Upper lobe of left lung (tissue), 6 donors: ENCODE measurements at regions not wholly inside any gene's neighbourhood (a gene's known extent, or its start where the extent isn't known, plus 50 kb on each side); places are given as distances from the start of the nearest gene placed in this dataset.
A peak's percentile ranks its signal among the peaks of the same experiment; 100 is the strongest.

Source experiments
- ATAC-seq, 2 donors: fragments of 200-7000 bp; cut with Tn5 transposase; one replicate each; pipeline ENCODE4 v1.9.1; 2022; ENCODE audit warnings: mild to moderate bottlenecking in 2 of 2, moderate library complexity in 2 of 2; ENCODE audit not compliant: low FRiP score in 2 of 2
- DNase-seq, 2 donors: peaks; one replicate each; pipeline ENCODE4 v3.0.0-alpha.2; 2019 to 2020
- H3K27ac ChIP-seq, 4 donors: fragments of 200-600 bp; sonication (generic); one replicate each; pipeline ENCODE4 v1.5.1; 2016 to 2019
- H3K27me3 ChIP-seq, 4 donors: fragments of 200-600 bp; sonication (generic); one replicate each; pipeline ENCODE4 v1.5.1; 2017 to 2019
- H3K36me3 ChIP-seq, 4 donors: fragments of 200-600 bp; sonication (generic); one replicate each; pipeline ENCODE4 v1.5.1; 2016 to 2019
- H3K4me1 ChIP-seq, 4 donors: fragments of 200-600 bp; sonication (generic); one replicate each; pipeline ENCODE4 v1.5.1; 2018 to 2019
- H3K4me3 ChIP-seq, 4 donors: fragments of 200-600 bp; sonication (generic); one replicate each; pipeline ENCODE4 v1.5.1; 2017 to 2019; ENCODE audit warnings: mild to moderate bottlenecking in 2 of 4, moderate library complexity in 1 of 4
- H3K9me3 ChIP-seq, 4 donors: fragments of 200-600 bp; sonication (generic); one replicate each; pipeline ENCODE4 v1.5.1; 2018 to 2019
- EP300 ChIP-seq, 4 donors: sonication (generic); formaldehyde crosslinking; IDR thresholded peaks; one replicate each; pipeline ENCODE4 v1.5.1; 2017; ENCODE audit warnings: antibody characterized with exemption in 4 of 4, control low read depth in 2 of 4
- POLR2A ChIP-seq, 4 donors: fragments of 450-650 bp; IDR thresholded peaks; one replicate each; pipeline ENCODE4 v1.5.1; 2016 to 2017; ENCODE audit warnings: antibody characterized with exemption in 4 of 4, mild to moderate bottlenecking in 2 of 4
- POLR2AphosphoS5 ChIP-seq, 2 donors: sonication (generic); formaldehyde crosslinking; IDR thresholded peaks; one replicate each; pipeline ENCODE4 v1.5.1; 2017; ENCODE audit warnings: antibody characterized with exemption in 2 of 2
- WGBS, 2 donors: methylation state at CpG; one replicate each; pipeline ENCODE4 v1.1.5; 2017 to 2018; 5-methylcytosine and 5-hydroxymethylcytosine counted together
- TF ChIP-seq, protein P1 (sequence below), 6 experiments: fragments of 450-650 bp in 4 of 6; fragments of 200-600 bp in 2 of 6; sonication (generic) in 2 of 6; IDR thresholded peaks; one replicate each; pipeline ENCODE4 v1.5.1; 2016 to 2019; ENCODE audit warnings: antibody characterized with exemption in 6 of 6
- donor health status: DM: no; HTN: no; CAD: no; lungs with moderate emphysema.
- donor health status: DM: no; HTN: yes; CAD: no; lungs with severe emphysema.

DNA sequence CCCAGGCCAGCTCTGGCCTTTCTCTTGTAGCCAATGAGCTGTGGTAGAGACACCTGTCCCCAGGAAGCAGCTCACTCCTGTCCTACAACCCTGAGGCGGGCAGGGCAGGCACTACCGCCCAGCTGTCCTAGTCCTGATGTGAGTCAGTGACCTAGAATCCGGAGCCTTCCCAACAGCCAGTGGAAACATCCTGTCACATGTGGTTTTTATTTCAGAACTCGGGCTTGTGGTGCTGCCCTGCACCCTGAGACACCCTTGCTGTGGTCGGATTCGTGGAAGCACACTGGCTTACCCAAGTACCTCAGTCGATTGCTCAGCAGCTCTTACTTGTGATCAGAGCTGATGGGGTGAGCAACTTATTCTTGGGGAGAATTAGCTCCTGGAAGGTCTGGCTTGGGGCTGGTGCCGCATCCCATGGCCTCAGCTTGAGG, 83.6 kb upstream of the ARHGEF7 start:
- Histone ChIP-seq H3K9me3 (no peaks in the 10 kb centered on the region), H3K27ac (no peak overlapping the region), H3K4me1 (no peaks in the 10 kb centered on the region), H3K27me3 (no peaks in the 10 kb centered on the region), H3K36me3 (no peaks in the 10 kb centered on the region), H3K4me3 (no peak overlapping the region)
- DNase-seq = no peak
- WGBS, 2 donors = 78% methylated on average over 7 to 8 of the region's 8 CpGs
- ATAC-seq = peak in 1 of 2 donors; percentile 53
- no peak for TF ChIP-seq POLR2A (IDR thresholded peaks at IDR 0.05)
- TF ChIP-seq EP300 (IDR thresholded peaks at IDR 0.05) = no peak
- no peak for TF ChIP-seq POLR2AphosphoS5 (IDR thresholded peaks at IDR 0.05)
- TF ChIP-seq, protein P1, sequence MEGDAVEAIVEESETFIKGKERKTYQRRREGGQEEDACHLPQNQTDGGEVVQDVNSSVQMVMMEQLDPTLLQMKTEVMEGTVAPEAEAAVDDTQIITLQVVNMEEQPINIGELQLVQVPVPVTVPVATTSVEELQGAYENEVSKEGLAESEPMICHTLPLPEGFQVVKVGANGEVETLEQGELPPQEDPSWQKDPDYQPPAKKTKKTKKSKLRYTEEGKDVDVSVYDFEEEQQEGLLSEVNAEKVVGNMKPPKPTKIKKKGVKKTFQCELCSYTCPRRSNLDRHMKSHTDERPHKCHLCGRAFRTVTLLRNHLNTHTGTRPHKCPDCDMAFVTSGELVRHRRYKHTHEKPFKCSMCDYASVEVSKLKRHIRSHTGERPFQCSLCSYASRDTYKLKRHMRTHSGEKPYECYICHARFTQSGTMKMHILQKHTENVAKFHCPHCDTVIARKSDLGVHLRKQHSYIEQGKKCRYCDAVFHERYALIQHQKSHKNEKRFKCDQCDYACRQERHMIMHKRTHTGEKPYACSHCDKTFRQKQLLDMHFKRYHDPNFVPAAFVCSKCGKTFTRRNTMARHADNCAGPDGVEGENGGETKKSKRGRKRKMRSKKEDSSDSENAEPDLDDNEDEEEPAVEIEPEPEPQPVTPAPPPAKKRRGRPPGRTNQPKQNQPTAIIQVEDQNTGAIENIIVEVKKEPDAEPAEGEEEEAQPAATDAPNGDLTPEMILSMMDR (IDR thresholded peaks at IDR 0.05) = no peak

DNA sequence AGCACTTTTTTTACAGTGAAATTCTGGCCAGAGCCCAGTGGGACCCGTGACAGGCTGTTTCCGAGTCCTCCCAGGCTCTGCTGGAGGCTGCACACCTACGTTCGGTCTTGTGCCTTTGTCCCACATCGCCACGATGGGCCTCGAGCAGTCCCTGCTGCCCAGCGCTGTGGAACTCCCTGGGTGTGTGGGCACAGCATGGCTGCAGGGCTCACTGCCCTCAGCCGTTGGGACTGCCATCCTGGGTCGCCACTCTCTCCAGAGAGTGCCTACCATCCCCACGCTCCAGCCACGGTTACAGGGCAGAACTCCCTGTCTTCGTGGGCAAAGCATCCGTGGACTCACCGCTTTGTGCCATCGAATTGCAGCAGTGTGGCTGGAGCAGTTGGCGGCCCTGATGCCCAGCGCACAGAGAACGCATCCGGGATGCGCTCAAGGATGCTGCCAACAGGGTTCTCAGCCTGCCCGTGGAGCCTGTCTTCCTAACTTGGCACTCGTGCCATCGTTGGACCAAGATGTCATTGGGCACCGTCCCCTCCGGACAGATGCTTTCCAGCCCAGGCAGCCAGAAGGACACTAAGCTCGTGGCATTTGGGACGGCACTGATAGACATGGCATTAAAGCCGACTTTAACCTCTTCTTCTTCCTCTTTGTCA, 85.0 kb upstream of the ARHGEF7 start:
- Histone ChIP-seq H3K36me3 (no peaks in the 10 kb centered on the region), H3K9me3 (no peaks in the 10 kb centered on the region), H3K4me1 (no peaks in the 10 kb centered on the region), H3K27ac (no peak overlapping the region), H3K4me3 (no peak overlapping the region), H3K27me3 (no peaks in the 10 kb centered on the region)
- TF ChIP-seq, protein P1 (IDR thresholded peaks at IDR 0.05) = no peak
- TF ChIP-seq POLR2A (IDR thresholded peaks at IDR 0.05) (no peak), POLR2AphosphoS5 (IDR thresholded peaks at IDR 0.05) (no peak), EP300 (IDR thresholded peaks at IDR 0.05) (no peak)
- ATAC-seq = no peak
- DNase-seq = peak in 1 of 2 donors; percentile 41
- 91 to 93% methylated on average over 12 to 29 of the region's 29 CpGs for WGBS, 2 donors

DNA sequence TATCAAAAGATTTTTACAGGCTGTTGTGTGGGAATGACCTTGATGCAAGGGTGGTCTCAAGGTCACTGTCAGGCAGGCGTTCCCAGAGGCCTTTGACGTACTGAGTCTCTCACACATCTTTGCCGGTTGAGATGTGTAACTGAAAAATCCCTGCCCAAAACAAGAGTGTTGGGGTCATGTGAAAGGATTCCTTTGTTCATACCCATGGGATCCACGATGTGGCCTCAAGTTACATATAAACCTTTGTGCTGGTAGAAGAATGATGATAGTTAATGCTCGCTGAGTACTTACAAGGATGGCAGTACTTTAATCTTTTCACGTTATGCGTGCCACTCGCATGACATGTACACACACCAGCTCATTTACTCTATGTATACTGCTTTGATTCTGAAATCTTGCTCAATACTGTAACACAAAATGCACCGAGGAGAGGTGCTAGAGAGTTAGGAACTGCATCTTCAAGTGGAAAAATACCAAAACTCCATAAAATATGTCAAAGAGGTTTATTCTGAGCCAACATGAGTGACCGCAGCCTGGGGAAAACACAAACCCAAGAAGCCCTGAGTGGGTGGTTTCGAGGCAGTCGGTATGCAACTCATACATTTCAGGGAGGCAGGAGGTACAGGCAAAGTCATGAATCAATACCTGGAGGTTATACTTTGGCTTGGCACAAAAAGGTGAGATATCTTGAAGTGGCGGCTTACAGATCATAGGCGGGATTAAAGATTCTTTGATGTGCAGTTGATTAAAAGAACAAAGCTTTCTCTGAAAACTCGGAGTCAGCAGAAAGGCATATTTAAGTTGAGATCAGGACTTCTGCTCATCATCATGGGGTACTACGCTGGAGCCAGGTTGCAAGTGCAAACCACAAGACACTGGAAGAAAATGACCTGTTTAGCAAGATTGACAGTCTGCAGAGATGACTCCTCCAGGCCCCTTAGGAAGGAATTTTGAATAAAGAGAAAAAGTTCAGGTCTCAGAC, 87.4 kb upstream of the ARHGEF7 start:
- no peaks in the 10 kb centered on the region for H3K36me3 ChIP-seq
- no peak overlapping the region for H3K27ac ChIP-seq
- ATAC-seq (no peak), DNase-seq (no peak)
- TF ChIP-seq EP300 (IDR thresholded peaks at IDR 0.05) (no peak), POLR2A (IDR thresholded peaks at IDR 0.05) (no peak), POLR2AphosphoS5 (IDR thresholded peaks at IDR 0.05) (no peak)
- TF ChIP-seq, protein P1 (IDR thresholded peaks at IDR 0.05) = no peak
- H3K9me3 ChIP-seq = no peaks in the 10 kb centered on the region
- 57 to 67% methylated on average over 16 of the region's 16 CpGs for WGBS, 2 donors
- no peaks in the 10 kb centered on the region for H3K27me3 ChIP-seq
- H3K4me3 ChIP-seq = no peak overlapping the region
- no peaks in the 10 kb centered on the region for H3K4me1 ChIP-seq

DNA sequence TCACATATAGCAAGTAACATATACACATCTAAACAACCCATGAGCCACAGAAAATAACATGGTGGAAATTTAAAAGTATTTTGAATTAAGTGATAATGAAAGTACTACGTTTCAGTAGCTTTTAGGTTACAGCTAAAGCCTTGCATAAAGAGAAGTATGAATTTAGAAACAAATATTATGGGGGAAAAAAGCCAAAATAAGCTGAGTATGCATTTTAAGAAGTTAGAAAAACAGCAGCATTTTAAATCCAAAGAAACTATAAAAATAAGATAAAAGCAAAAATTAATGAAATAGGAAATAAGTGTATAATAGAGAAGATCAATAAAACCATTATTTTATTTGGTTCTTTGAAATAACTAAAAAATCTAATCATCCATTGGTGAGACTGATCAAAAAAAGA, 89.8 kb upstream of the ARHGEF7 start:
- Histone ChIP-seq H3K27ac (no peak overlapping the region), H3K4me1 (no peaks in the 10 kb centered on the region), H3K27me3 (no peaks in the 10 kb centered on the region), H3K4me3 (no peak overlapping the region), H3K36me3 (no peaks in the 10 kb centered on the region), H3K9me3 (peaks cover 9 to 20% (median 14%) of the 10 kb centered on the region in 4 donors)
- WGBS, 2 donors = 68 to 78% methylated on average over 1 of the region's 1 CpG
- DNase-seq = no peak
- no peak for ATAC-seq
- TF ChIP-seq EP300 (IDR thresholded peaks at IDR 0.05) (no peak), POLR2A (IDR thresholded peaks at IDR 0.05) (no peak), POLR2AphosphoS5 (IDR thresholded peaks at IDR 0.05) (no peak)
- TF ChIP-seq, protein P1 (IDR thresholded peaks at IDR 0.05) = no peak
